ENCODE measurements at regions not wholly inside any gene's neighbourhood (a gene's known extent, or its start where the extent isn't known, plus 50 kb on each side); places are given as distances from the start of the nearest gene placed in this dataset.

- TF ChIP-seq POLR2A (IDR thresholded peaks at IDR 0.05; ENCODE audit: control extremely low read depth in 1 of 2, low read depth in 2 of 2, low read length in 2 of 2) = no peak
- TF ChIP-seq JUND (IDR thresholded peaks at IDR 0.05; ENCODE audit: low read length) = no peak
- no peak for TF ChIP-seq CTCF (IDR thresholded peaks at IDR 0.05; ENCODE audit: control extremely low read depth in 1 of 3, insufficient read depth in 1 of 3, low read depth in 1 of 3, low read length in 3 of 3)
- no peak for TF ChIP-seq CHD1 (IDR thresholded peaks at IDR 0.05; ENCODE audit: low read depth, low read length)
- TF ChIP-seq RFX5 (IDR thresholded peaks at IDR 0.05; ENCODE audit: borderline replicate concordance, low read depth, low read length) = no peak
- no peak for TF ChIP-seq ZNF274 (IDR thresholded peaks at IDR 0.05; ENCODE audit: borderline replicate concordance, extremely low read depth, low read length)
- TF ChIP-seq EZH2 (IDR thresholded peaks at IDR 0.05; ENCODE audit: low read depth, low read length, severe bottlenecking) = no peak
These were observed 765.0 kb upstream of the DIAPH2 start for GRCh38 chrX:95919605-95920004.

Data from H1 (cell line).